ENCODE measurements at regions not wholly inside any gene's neighbourhood (a gene's known extent, or its start where the extent isn't known, plus 50 kb on each side); places are given as distances from the start of the nearest gene placed in this dataset.

DNA sequence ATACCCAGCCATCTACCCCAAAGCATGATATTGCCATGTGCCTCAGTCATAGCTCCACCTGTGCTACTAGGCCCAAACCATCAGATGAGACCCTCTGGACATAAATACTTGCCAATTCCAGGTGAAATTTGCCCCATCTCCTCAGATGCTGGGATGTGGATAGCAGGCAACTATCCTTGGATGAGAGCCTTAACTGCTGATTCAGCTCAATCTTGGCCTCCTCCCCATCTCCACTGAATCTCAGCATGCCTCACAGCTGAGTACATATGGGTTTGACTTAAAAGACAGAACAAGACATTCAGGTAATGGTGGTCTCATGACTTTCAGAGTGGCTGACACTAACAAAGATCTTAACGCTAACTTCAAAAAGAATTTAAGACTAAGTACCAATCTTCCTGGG lies 50.8 kb upstream of the KLHL13 start:
- no peak for FAIRE-seq

DNA sequence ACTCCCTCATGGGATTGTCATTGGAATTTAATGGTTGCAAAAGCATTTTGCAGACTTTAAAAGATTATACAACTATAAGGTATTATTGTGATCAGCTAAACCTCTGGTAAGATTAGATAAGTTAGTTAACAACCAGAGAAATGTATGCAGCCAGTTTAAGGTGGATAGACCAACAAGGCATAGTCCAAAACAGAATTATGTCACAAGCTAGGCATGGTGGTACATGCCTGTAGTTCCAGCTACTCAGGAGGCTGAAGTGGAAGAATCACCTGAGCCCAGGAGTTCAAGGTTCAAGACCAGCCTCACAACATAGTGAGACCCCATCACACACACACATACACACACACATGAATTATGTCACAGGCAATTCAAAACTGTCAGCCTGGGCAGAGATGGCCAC lies 54.7 kb upstream of the KLHL13 start:
- no peak for FAIRE-seq

DNA sequence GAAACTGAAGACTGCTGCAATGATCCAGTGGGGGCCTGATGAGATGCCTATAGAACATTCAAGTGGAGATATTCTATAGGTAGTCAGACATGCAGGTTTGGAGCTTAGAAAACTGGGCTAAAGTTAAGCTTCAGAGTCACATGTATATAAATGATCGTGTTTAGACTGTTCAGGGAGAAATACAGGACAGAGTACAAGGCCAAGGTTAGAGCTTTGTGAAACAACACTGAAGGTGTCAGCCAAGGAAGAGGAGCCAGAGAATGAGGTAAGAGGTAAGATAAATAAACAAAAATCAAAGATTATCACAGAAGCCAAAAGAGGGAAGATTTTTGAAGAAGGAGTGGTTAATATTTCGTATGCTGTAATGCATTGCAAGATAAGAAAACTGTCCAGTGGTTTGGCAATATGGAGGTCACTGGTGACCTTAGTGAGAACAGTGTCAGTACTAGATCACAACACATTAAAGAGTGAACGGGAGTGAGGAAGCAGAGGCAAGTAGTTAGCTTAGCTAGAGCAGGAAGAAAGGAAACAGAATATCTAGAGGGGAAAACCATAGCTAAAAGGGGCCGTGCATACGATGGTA lies 58.0 kb upstream of the KLHL13 start:
- no peak for FAIRE-seq

DNA sequence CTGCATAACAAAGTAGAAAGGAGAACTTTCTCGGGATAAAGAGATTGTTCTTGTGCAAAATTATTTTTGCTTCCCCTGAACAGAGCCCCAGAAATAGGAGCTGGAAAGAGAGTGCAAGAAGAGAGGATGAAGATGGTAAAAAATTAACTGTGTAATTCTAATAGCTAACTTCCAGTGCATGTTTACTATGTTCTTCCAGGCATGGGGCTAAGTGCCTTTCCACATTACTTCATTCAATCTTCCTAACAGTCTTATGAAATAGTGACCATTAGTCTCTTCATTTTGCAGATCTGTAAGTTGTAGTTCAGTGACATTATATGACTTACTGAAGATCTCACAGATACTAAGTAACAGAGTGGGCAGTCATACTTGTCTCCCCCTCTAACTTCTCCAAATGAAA lies 61.1 kb upstream of the KLHL13 start:
- FAIRE-seq: no peak

DNA sequence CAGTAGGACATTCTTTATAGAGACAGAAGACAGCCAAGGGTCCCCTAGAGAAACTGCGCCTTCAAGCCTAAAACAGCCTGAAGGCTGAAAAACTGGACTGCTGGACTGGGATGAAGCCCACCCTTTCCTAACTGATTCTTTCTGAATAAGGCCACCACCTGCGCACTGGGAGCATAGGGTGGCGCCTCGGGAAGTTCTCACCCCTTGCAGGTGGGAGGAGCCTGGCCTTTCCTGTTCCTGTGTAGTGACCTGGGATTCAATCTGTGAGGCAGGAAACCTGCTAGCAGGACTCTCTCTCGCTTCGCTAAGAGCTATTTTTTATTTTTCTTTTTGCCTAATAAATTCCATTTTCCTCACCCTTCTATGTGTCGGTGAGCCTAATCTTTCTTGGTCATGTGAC lies 61.8 kb upstream of the KLHL13 start:
- FAIRE-seq: no peak

DNA sequence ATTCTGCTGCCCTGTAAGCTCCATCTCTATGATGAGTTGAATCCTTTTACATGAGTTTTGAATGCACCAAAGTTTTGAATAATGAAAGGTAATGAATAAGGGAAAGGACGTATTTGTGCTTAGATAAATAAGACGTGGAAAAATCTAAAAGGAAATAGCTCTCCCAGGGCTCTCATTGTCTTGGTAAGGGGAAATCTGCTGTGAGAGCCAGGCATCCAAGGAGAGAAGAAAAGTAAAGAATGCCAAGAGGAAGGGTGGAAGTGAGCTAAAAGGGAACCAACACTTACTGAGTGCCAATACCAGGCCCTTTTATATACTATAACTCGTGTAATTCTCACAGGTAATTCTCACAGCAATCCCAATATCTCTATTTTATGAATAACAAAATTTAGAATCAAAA lies 62.6 kb upstream of the KLHL13 start:
- no peak for FAIRE-seq

DNA sequence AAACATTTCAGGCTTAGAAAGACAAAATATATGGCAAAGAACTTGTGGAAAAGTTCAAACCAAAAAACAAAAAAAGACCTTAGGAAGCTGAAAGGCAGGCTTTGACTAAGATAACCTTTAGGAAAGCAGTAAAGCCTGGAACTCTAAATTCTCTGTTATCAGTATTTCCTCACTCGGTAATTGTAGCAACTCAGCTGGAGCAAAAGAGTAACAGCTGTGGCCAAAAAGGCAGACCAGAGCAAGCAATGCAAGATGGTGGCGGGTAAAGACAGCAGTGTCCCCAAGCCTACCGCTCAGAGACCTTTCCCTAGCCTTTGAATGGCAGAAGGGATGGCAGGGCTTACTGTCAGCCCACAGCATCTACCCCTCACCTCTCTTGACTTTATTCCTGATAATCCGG lies 63.1 kb upstream of the KLHL13 start:
- FAIRE-seq: no peak

DNA sequence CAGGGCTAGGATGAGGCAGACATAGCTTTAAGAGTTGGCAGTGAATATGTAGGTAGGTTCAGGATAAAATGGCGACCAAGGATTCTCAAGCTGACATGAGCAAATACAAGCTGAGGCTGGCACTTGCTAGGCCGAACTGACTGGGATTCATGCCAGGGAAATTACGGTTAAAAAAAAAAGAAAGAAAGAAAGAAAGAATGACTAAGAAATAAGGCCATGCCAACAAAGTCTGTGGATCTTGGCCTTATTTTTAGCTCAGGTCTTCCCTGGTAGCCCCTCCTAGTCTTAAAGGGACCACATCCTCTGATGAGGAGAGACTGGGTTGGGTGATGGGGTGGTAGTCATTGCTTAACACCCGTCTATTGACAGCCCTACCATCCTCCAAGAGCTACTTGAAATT lies 64.4 kb upstream of the KLHL13 start:
- FAIRE-seq: no peak

DNA sequence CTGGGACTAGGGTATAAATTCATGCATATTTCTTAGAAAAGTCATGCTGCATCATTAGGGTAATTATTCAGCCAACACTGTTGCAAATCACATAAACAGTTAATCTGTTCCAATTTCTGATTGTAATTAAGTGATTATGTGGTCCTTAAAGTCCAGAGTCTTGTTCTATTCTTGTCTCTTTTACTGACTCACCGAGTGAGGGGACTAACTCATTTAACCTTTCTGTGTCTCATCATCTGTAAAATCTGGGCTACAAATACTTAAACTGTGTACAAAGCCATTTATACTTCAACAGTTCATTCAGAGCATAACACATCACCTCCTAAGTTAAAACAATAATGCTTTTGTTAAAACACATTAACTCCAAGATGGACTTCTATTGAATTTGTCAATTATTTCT lies 65.4 kb upstream of the KLHL13 start:
- FAIRE-seq: peak; percentile 86

DNA sequence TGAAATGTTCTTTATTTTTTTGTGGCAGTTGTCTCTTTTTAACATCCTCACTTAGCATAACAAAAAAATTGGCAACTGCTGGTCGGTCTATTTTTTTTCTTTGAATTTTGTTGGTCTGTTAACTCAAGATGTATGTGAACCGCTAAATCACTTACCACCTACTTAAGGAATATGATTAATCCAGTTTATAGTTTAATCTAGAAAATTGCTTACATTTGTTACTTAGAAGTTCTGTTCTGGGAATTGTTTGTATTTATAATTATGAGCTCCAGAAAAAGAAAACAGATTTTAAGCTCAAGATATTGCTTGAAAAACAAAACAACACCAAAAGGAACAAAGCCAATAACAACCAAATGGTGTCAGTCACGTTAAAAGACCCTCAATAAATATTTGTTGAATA lies 66.1 kb upstream of the KLHL13 start:
- FAIRE-seq: no peak

DNA sequence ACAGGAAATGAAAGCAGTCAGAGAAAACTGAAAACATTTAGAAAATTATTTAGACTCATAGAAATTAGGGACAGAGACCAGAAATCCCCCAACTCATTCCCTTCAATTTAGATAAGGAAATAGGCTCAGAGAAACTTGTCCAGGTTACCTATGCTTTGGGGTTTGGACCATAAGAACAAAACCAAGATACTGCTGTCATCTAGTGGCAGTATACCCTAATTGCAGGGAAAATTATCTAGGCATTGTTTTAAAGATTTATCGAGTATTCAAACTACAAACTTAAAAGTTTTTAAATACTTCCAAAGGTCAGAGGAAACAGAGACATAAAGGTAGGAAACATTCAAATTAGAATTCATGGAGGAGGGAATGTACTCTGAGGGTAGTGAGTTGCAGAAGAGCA lies 67.0 kb upstream of the KLHL13 start:
- FAIRE-seq: no peak

DNA sequence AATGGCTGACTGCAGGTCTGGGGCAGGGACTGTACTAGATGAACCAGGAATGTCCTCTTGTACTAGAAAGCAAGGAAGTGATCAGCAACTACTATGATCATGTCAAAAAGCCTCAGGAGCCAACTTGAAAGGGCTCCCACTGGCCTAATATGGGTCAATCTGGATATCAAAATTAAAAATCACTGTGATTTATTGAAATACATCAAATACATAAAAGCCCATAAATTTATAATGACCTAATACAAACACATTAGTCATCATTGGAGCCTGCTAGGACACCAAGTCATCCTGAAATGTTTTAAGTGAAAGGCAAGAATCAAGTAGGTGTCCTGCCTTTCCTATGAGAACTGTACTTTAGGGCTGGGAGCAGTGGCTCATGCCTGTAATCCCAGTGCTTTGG lies 70.5 kb upstream of the KLHL13 start:
- FAIRE-seq: no peak

DNA sequence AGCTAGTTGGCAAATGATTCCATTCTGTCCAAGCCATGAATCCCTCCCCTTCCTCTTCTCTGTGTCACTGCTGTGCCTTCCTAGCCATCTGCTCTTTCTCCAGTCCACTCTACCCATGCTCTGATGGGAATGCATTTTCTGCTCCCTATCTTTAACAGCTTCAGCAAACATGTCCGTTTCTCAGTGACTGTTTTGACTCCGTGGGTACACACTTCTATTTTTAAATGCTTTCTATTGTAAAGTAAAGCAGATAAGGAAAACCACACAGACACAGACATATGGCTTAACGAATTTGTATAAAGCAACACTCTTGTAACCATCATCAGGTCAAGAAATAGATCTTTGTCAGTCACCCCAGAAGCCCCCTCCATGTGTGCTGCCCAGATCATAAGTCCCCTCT lies 72.4 kb upstream of the KLHL13 start:
- FAIRE-seq: peak; percentile 13

DNA sequence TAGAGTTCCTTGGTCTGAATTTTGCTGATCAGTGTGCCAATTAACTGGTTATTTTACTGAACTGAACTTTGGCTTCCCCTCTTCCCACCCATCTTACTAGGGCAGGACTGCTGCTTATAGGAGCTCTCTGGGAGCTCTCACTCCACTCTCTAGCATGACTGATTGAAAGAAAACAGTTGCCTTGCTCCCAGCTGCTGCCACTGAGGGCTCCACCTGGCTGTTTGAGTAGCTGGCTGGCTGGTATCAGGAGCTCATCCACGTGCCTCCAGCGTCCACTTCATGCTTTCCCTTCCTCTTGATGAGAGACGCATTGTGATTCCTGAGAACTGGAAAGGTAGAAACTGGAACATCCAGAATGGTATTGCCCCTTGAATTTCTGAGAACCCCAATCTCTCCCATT lies 73.0 kb upstream of the KLHL13 start:
- FAIRE-seq: no peak

DNA sequence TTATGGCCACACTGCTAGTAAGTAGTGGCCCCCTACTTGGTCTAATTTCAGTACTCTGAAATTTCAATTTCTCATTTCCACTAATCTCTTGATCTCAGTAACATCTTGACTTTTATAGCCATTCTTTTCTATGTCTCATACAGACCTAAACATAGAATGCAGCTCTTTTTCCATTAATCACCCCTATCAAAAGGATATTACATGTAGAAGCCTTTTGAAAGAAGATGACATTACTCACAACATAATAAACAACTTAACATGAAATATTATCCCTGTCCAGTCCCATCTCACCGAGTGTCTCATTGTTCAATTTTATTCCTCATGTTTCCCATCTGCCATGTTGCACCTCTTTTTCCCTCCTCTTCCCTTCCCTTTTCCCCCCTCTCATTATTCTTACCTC lies 81.1 kb upstream of the KLHL13 start:
- no peak for FAIRE-seq

DNA sequence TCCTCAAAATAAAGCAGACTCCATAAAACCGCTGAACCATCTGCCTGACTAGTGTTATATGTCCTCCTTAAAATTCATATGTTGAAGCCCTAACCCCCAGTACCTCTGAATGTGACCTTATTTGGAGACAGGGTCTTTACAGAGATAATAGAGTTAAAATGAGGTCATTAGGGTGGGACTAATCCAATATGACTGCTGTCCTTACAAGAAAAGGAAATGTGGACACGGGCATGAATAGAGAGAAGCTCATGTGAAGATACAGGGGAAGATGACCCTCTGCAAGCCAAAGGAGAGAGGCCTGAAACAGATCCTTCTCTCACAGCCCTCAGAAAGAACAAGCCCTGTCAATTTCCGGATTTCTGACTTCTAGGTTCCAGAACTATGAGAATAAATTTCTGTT lies 82.0 kb upstream of the KLHL13 start:
- FAIRE-seq: no peak

DNA sequence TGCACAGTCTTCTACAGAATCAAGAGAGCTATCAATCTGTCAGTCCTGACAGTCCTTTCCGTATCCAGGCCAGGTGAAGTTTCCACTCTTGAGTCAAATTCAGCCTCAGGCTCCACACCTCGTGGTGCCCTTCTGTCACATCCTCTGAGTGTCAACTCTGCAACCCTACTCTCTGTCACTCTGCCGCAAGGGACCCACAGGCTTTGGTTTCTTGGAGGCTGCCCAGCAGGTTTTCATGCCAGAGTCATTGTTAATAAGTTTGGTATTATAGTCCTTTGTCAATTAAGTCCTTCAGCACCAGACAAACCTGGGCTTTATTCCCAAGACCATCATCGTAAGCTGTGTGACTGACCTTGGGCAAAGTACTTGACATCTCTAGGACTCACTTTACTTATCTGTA lies 83.4 kb upstream of the KLHL13 start:
- FAIRE-seq: no peak

DNA sequence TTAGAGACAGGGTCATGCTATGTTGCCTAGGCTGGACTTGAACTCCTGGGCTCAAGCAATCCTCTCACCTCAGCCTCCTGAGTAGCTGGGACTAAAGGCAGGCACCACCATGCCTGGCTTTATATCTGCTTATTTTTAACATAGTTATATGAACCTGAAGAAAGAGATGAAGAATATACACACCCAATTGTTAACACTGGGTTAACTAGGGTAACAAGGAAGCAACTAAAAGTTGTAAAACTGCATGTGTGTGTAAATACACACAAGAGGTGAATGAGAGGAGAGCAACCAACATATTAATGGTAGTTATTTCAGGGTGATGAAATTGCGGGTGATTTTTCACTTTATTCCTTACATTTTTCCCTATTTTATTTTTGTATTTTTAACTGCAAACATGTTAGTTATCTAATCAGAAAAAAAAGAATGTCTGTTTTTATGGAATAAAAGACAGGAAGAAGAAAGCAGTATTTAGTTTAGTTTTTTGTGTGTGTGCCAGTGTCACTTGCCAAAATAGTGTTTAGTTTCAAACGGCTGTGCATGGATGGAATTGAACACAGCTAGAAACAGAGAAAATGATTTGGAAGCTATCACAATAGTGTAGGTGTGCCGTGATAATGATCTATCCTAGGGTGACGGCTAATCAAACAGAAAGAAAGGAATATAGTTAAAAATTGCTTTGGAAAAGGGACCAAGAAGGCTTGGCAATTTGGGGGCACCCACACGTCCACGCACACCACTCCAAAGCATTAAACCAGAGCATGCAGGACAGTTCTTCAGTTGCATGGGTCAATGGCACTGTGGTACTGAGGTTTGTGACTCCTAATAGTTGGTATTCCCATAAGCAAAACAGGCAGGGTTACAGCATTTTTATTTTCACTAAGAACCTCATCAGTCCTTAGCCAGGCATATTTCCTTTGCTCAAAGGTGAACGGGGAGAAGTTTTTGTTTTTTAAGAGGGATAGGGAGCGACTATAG lies 89.1 kb upstream of the KLHL13 start:
- peak; percentile 68 for FAIRE-seq

DNA sequence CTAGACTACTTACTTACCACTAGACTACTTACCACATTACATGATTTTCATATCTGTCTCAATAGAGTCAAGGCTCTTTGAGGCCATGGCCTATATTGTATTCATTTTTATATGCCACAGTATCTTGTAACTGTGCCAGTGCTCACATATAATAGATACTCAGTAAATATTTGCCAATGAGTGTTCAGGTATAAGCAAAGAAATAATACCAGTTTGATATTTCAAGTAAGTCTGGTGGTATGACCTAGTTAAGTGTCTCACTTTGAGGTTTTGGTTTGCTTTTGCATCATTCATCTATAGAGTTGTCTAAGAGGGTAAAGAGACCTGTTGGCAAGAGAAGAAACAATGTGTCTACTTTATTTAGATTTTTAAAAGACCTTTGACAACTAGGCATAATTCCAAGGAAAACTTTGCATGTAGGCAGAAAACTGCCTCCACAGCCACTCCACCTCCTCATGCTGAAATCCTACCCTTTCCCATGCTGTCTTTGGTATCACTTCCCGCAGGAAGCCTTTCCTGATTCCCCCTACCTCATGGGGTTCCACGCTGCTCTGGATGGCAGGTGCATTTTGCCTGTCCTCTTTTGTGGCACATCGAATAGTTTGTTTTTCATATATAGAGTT lies 91.3 kb upstream of the KLHL13 start:
- FAIRE-seq: peak; percentile 88

DNA sequence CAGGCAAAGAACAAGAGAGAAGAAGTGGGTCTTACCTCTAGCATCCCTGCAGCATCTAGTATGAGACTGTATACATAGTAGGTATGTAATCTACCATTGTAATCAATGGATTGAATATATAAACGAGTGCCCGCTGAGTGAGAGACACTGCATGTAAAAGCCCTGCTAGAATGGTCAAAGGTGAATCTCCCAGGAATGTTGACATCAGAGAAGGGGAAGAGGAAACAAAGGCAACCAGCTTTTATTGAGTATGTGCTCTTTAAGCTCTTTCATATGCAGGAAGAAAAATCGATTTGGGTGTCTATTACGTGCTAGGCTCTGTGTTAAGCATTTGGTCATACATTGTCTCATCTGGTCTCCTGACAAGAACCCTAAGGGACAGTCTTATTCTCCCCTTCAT lies 91.9 kb upstream of the KLHL13 start:
- FAIRE-seq: no peak

DNA sequence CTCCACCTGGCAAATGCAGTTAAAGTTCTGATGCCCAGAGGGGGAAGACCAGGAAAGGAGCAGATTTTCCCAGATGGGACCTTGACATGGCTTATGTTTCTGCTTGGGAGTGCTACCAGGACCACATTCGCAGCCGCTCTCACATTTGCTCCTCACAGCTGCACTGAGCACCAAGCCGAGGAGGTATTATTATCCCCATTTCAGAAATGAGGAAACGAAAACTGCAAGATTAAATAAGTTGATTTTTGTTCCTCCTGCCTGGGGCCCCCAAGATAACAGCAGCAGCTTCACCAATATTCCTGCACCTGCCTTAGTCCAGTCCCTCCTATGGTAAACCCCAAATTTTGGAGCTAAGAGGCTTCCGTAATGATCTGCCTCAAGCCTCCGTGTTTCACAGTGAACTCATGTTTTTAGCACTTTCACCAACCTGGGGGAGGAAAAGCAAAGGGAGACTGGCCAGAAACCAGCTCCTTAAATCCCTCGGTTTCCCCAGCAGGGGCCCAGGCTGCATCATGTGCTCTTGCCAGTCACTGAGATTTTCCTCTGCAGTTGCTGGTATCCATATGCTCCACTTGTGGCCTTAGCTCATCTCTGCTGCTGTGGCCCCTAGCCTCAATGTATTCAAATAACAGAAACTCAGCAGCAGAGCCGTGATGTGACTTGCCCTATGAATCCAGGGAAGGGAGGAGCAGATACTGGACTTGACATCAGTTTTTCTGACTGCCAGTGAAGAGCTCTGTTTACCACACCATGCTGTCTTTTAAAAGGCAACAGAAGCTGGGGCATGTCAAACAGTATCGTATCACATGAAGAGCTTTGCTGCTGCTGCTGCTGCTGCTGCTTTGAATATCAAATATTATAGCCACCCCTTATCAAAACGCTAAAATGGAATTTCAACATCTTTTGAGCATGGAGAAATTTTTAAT lies 95.5 kb upstream of the KLHL13 start:
- no peak for FAIRE-seq

DNA sequence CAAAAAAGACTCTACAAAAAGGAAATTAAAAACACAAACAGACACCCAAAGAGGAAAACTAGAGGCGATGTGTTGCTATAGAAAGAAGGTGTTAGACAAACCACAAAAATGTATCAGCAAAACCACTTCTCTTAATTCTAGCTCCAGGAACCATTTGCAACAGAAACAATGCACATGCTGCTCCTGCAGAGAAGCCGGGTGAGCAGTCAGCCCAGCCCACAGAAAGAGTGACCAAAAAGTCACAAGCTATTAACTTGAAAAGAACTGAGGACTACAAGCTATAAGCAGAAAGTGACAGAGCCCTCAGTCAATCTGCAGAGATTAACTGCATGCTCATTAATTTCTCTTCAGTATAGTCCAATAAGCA lies 96.2 kb upstream of the KLHL13 start:
- FAIRE-seq: no peak

DNA sequence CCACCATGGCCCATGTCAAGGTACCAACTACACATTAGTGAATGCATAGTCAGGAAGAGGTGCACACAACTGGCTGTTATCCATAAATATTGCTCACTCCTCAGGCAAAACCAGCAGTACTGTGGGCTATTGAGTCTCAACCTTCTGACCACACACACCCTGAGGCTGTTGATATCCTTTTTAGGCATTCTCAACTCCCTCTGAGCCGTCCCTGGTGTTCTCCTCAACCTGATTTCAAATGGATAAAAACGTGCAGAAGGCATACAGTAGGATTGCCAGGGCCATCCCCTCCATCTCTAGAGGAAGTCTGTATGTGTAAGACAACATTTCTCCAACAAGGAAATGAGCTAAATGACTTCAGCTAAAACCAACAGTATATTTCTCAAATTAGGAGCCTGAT lies 98.7 kb upstream of the KLHL13 start:
- FAIRE-seq: no peak

Data from islet of Langerhans (tissue), 1 donor.